ENCODE measurements at regions not wholly inside any gene's neighbourhood (a gene's known extent, or its start where the extent isn't known, plus 50 kb on each side); places are given as distances from the start of the nearest gene placed in this dataset.

- peaks cover 0 to 15% of the 10 kb centered on the region in 2 donors for H3K9me3 ChIP-seq
- intact Hi-C loops (cut with DNase I; ENCODE audit: low total_unique reads) = no loop called here
- TF ChIP-seq CTCF (IDR thresholded peaks at IDR 0.05) (no peak), POLR2AphosphoS5 (IDR thresholded peaks at IDR 0.05) (no peak), POLR2A (IDR thresholded peaks at IDR 0.05) (no peak)
- H3K4me3 ChIP-seq = no peak overlapping the region
- no peak overlapping the region for H3K27ac ChIP-seq
- DNase-seq (ENCODE audit: low spot score in 2 of 2) = no peak
- H3K27me3 ChIP-seq = no peaks in the 10 kb centered on the region
- H3K4me1 ChIP-seq = no peaks in the 10 kb centered on the region
- H3K36me3 ChIP-seq = no peaks in the 10 kb centered on the region
Observed at GRCh38 chr11:97638641-97639224, 1248.9 kb downstream of the JRKL start.

- Histone ChIP-seq H3K27ac (no peak overlapping the region), H3K9me3 (peaks cover 0 to 9% of the 10 kb centered on the region in 2 donors), H3K36me3 (no peaks in the 10 kb centered on the region), H3K4me1 (no peaks in the 10 kb centered on the region), H3K27me3 (no peaks in the 10 kb centered on the region), H3K4me3 (no peak overlapping the region)
- TF ChIP-seq POLR2AphosphoS5 (IDR thresholded peaks at IDR 0.05) (no peak), CTCF (IDR thresholded peaks at IDR 0.05) (no peak), POLR2A (IDR thresholded peaks at IDR 0.05) (no peak)
- intact Hi-C loops (cut with DNase I; ENCODE audit: low total_unique reads) = no loop called here
- no peak for DNase-seq (ENCODE audit: low spot score in 2 of 2)
Observed at GRCh38 chr11:97641988-97642387, 1252.2 kb downstream of the JRKL start.

- H3K9me3 ChIP-seq = peaks cover 0 to 9% of the 10 kb centered on the region in 2 donors
- TF ChIP-seq POLR2A (IDR thresholded peaks at IDR 0.05) = no peak
- no peak for TF ChIP-seq CTCF (IDR thresholded peaks at IDR 0.05)
- TF ChIP-seq POLR2AphosphoS5 (IDR thresholded peaks at IDR 0.05) = no peak
- intact Hi-C loops (cut with DNase I; ENCODE audit: low total_unique reads) = loop anchor here (5.0 kb wide), 1 partner anchor 107 kb away; no protein-coding TSS in a partner anchor
- no peak overlapping the region for H3K4me3 ChIP-seq
- no peak for DNase-seq (ENCODE audit: low spot score in 2 of 2)
- no peaks in the 10 kb centered on the region for H3K27me3 ChIP-seq
- H3K27ac ChIP-seq = no peak overlapping the region
- no peaks in the 10 kb centered on the region for H3K4me1 ChIP-seq
- H3K36me3 ChIP-seq = no peaks in the 10 kb centered on the region
Observed at GRCh38 chr11:97645736-97646135, 1255.9 kb downstream of the JRKL start.

- intact Hi-C loops (cut with DNase I; ENCODE audit: low total_unique reads) = no loop called here
- Histone ChIP-seq H3K4me1 (no peaks in the 10 kb centered on the region), H3K27me3 (no peaks in the 10 kb centered on the region), H3K36me3 (no peaks in the 10 kb centered on the region), H3K4me3 (no peak overlapping the region), H3K27ac (no peak overlapping the region), H3K9me3 (peaks cover 0 to 7% of the 10 kb centered on the region in 2 donors)
- DNase-seq (ENCODE audit: low spot score in 2 of 2) = no peak
- TF ChIP-seq CTCF (IDR thresholded peaks at IDR 0.05) = no peak
- no peak for TF ChIP-seq POLR2AphosphoS5 (IDR thresholded peaks at IDR 0.05)
- no peak for TF ChIP-seq POLR2A (IDR thresholded peaks at IDR 0.05)
Observed at GRCh38 chr11:97656356-97656755, 1266.5 kb downstream of the JRKL start.

GRCh38 chr11:97657852-97658251, 1268.0 kb downstream of the JRKL start:
- Histone ChIP-seq H3K27ac (no peak overlapping the region), H3K9me3 (peaks cover 0 to 7% of the 10 kb centered on the region in 2 donors), H3K4me3 (no peak overlapping the region), H3K36me3 (no peaks in the 10 kb centered on the region), H3K27me3 (no peaks in the 10 kb centered on the region), H3K4me1 (no peaks in the 10 kb centered on the region)
- TF ChIP-seq POLR2AphosphoS5 (IDR thresholded peaks at IDR 0.05) (no peak), CTCF (IDR thresholded peaks at IDR 0.05) (no peak), POLR2A (IDR thresholded peaks at IDR 0.05) (no peak)
- intact Hi-C loops (cut with DNase I; ENCODE audit: low total_unique reads) = no loop called here
- no peak for DNase-seq (ENCODE audit: low spot score in 2 of 2)

Measured in breast epithelium (tissue), 4 donors.